Panc1 (cell line): ENCODE measurements at regions not wholly inside any gene's neighbourhood (a gene's known extent, or its start where the extent isn't known, plus 50 kb on each side); places are given as distances from the start of the nearest gene placed in this dataset.

Experiments
- ATAC-seq: fragments of 200-7000 bp; cut with Tn5 transposase; 2 replicates; pipeline ENCODE4 v1.9.1; 2020; ENCODE audit warnings: mild to moderate bottlenecking, moderate library complexity
- BruUV-seq: library from RNA; stranded (reverse); fragments of 400-500 nt; replicated peaks from 2 replicates; lab custom pipeline; 2021; lab: Mats Ljungman, UMichigan
- CTCF ChIA-PET: fragments of 300-600 bp; sonication (Branson Sonifier 250); formaldehyde crosslinking; loops from one replicate; lab custom pipeline; 2022; ENCODE audit warnings: antibody characterized with exemption; lab: Charles Lee
- POLR2A ChIA-PET: fragments of 300-600 bp; sonication (Branson Sonifier 250); formaldehyde crosslinking; loops from one replicate; lab custom pipeline; 2022; ENCODE audit warnings: antibody characterized with exemption; lab: Charles Lee
- DNase-seq: peaks from one replicate; pipeline ENCODE4 v3.0.0-alpha.2; 2010; ENCODE audit warnings: low read depth, low spot score
- H3K27ac ChIP-seq: 2 replicates; pipeline ENCODE4 v1.5.1; 2011; ENCODE audit warnings: mild to moderate bottlenecking, low read length, inconsistent platforms
- H3K27me3 ChIP-seq: fragments of 200-500 bp; sonication (Bioruptor generic); 2 replicates; pipeline ENCODE4 v1.6.0; 2014; ENCODE audit warnings: low read length, inconsistent platforms; ENCODE audit not compliant: control insufficient read depth, insufficient read depth
- H3K36me3 ChIP-seq: fragments of 200-500 bp; sonication (Bioruptor generic); 2 replicates; pipeline ENCODE4 v1.5.1; 2014; ENCODE audit warnings: inconsistent platforms, mild to moderate bottlenecking, low read length, moderate library complexity; ENCODE audit not compliant: control insufficient read depth, insufficient read depth
- H3K4me1 ChIP-seq: 2 replicates; pipeline ENCODE4 v1.5.1; 2011; ENCODE audit warnings: inconsistent platforms, mild to moderate bottlenecking, low read length, moderate library complexity; ENCODE audit not compliant: control insufficient read depth, insufficient read depth
- H3K4me3 ChIP-seq, 2 experiments: 2 replicates each; pipeline ENCODE4 v1.5.1; 2011 to 2012; ENCODE audit warnings: low read depth in 2 of 2, low read length in 2 of 2, mild to moderate bottlenecking in 2 of 2, inconsistent platforms in 1 of 2, moderate library complexity in 1 of 2
- H3K9me3 ChIP-seq: fragments of 200-500 bp; sonication (Bioruptor generic); 2 replicates; pipeline ENCODE4 v1.5.1; 2014; ENCODE audit warnings: low read depth, mild to moderate bottlenecking, inconsistent platforms, low read length, moderate library complexity; ENCODE audit not compliant: control insufficient read depth, insufficient read depth
- POLR2AphosphoS5 ChIP-seq: IDR thresholded peaks from 2 replicates; pipeline ENCODE4 v1.6.1; 2012; ENCODE audit warnings: mild to moderate bottlenecking, low read depth, low read length, moderate library complexity
- REST ChIP-seq, 2 experiments: IDR thresholded peaks; 2 replicates each; pipeline ENCODE4 v1.6.1; 2011 to 2012; ENCODE audit warnings: low read depth in 2 of 2, control low read depth in 1 of 2, low read length in 1 of 2, mild to moderate bottlenecking in 1 of 2, moderate library complexity in 1 of 2; ENCODE audit not compliant: insufficient read depth in 1 of 2
- SIN3A ChIP-seq: IDR thresholded peaks from 2 replicates; pipeline ENCODE4 v1.6.1; 2012; ENCODE audit warnings: low read depth, mild to moderate bottlenecking, low read length, moderate library complexity, borderline replicate concordance; ENCODE audit not compliant: insufficient read depth
- TCF7L2 ChIP-seq: IDR thresholded peaks from 2 replicates; pipeline ENCODE4 v1.6.1; 2011; ENCODE audit warnings: mild to moderate bottlenecking, low read depth, low read length, inconsistent platforms
- in situ Hi-C: cut with HindIII; loops from 2 replicates; pipeline ENCODE4 v1.10.0; 2016; ENCODE audit warnings: low sequenced_read_pairs, low pct_unique_long_range_greater_than_20kb
- intact Hi-C: fragments of 100-400 bp; cut with micrococcal nuclease; formaldehyde crosslinking; loops from one replicate; pipeline ENCODE4 v1.10.0; 2022; ENCODE audit not compliant: unreplicated experiment
- TF ChIP-seq, protein P1 (sequence below): fragments of 450-650 bp; IDR thresholded peaks from 2 replicates; pipeline ENCODE4 v1.5.1; 2017; ENCODE audit warnings: mild to moderate bottlenecking

DNA sequence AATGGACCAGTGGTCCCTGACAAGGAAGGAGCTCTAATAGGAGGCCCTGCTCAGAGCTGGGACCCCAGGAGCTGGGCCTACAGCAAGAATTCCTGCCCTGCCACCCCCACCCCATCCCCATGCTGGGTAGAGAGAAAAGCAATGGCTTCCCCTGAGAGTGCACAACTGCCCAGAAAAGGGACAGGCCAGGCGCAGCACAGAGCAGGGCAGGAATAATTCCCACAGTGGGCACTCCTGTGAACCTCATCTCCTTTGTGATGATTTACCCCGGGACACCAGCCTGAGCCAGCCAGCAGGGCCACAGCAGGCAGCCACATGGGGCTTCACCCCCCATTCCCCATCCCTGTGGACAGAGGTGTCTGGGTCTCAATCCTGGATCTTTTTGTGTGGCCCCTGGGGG is 104.0 kb upstream of the IQSEC1 start:
- POLR2A ChIA-PET = no interaction called here
- no peak overlapping the region for H3K27ac ChIP-seq
- no peaks in the 10 kb centered on the region for H3K36me3 ChIP-seq
- CTCF ChIA-PET = no interaction called here
- H3K9me3 ChIP-seq = peaks cover 4% of the 10 kb centered on the region; the same call in 1 of the 2 replicates
- no peaks in the 10 kb centered on the region for H3K27me3 ChIP-seq
- intact Hi-C loops = no loop called here
- DNase-seq (no peak), ATAC-seq (no peak)
- in situ Hi-C loops = no loop called here
- no peaks in the 10 kb centered on the region for H3K4me1 ChIP-seq
- no TSS peak for BruUV-seq
- no peak overlapping the region for H3K4me3 ChIP-seq
- no peak for TF ChIP-seq TCF7L2
- TF ChIP-seq SIN3A = no peak
- TF ChIP-seq, protein P1, sequence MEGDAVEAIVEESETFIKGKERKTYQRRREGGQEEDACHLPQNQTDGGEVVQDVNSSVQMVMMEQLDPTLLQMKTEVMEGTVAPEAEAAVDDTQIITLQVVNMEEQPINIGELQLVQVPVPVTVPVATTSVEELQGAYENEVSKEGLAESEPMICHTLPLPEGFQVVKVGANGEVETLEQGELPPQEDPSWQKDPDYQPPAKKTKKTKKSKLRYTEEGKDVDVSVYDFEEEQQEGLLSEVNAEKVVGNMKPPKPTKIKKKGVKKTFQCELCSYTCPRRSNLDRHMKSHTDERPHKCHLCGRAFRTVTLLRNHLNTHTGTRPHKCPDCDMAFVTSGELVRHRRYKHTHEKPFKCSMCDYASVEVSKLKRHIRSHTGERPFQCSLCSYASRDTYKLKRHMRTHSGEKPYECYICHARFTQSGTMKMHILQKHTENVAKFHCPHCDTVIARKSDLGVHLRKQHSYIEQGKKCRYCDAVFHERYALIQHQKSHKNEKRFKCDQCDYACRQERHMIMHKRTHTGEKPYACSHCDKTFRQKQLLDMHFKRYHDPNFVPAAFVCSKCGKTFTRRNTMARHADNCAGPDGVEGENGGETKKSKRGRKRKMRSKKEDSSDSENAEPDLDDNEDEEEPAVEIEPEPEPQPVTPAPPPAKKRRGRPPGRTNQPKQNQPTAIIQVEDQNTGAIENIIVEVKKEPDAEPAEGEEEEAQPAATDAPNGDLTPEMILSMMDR = no peak
- TF ChIP-seq POLR2AphosphoS5 = no peak
- no peak for TF ChIP-seq REST (IDR thresholded peaks at IDR 0.05; ENCODE audit: insufficient read depth in 1 of 2, low read depth in 2 of 2, low read length in 1 of 2)

DNA sequence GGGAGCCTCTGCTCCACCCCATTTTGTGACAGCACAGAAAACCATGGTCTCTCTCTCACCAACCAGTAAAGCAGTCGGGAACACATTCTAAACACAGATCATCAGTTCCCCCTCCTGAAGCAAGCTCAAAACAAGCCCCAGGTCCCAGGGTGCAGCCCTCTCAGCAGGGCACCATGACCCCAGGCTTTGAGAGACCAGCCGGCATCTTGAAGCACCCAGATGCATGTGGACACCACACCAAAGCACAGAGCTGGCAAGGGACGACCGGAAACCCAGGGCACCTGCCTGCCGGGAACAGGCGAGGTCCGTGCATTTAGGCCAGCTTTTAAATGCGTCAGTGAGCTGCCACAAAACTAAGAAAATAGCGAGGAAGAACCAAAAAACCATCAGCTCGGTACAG is 103.2 kb upstream of the IQSEC1 start:
- CTCF ChIA-PET = no interaction called here

More for the DNA sequence above, 103.2 kb upstream of the IQSEC1 start:
- BruUV-seq = no TSS peak
- Histone ChIP-seq H3K4me3 (no peak overlapping the region), H3K9me3 (peaks cover 4% of the 10 kb centered on the region; the same call in 1 of the 2 replicates), H3K27ac (no peak overlapping the region), H3K27me3 (no peaks in the 10 kb centered on the region), H3K4me1 (no peaks in the 10 kb centered on the region), H3K36me3 (no peaks in the 10 kb centered on the region)
- intact Hi-C loops = no loop called here
- POLR2A ChIA-PET = no interaction called here
- DNase-seq = no peak
- no peak for TF ChIP-seq REST (IDR thresholded peaks at IDR 0.05; ENCODE audit: insufficient read depth in 1 of 2, low read depth in 2 of 2, low read length in 1 of 2)
- no peak for TF ChIP-seq POLR2AphosphoS5
- no peak for ATAC-seq
- in situ Hi-C loops = no loop called here
